WTC11 (cell line): ENCODE measurements at regions not wholly inside any gene's neighbourhood (a gene's known extent, or its start where the extent isn't known, plus 50 kb on each side); places are given as distances from the start of the nearest gene placed in this dataset.

Experiments
- ATAC-seq: fragments of 200-7000 bp; cut with Tn5 transposase; 2 replicates; pipeline ENCODE4 v1.10.0; 2021; ENCODE audit warnings: mild to moderate bottlenecking, moderate library complexity
- CTCF ChIA-PET: fragments of 300-600 bp; sonication (Branson Sonifier 250); formaldehyde crosslinking; loops from one replicate; lab custom pipeline; 2021; ENCODE audit warnings: antibody characterized with exemption; lab: Charles Lee
- POLR2A ChIA-PET: fragments of 350-600 bp; sonication (Branson Sonifier 250); formaldehyde crosslinking; loops from one replicate; lab custom pipeline; 2021; ENCODE audit warnings: antibody characterized with exemption; lab: Charles Lee
- DNase-seq: peaks from one replicate; pipeline ENCODE4 v3.0.0; 2021; ENCODE audit warnings: low spot score
- H3K27ac Mint-ChIP-seq: 2 replicates; pipeline ENCODE4 v1.8.0; 2021; ENCODE audit warnings: mixed read lengths
- H3K27me3 Mint-ChIP-seq: 2 replicates; pipeline ENCODE4 v1.8.0; 2021; ENCODE audit warnings: low read depth, mild to moderate bottlenecking, moderate library complexity, mixed read lengths
- H3K36me3 Mint-ChIP-seq: 2 replicates; pipeline ENCODE4 v1.8.0; 2021; ENCODE audit warnings: mixed read lengths
- H3K4me1 Mint-ChIP-seq: 2 replicates; pipeline ENCODE4 v1.8.0; 2022; ENCODE audit warnings: mixed read lengths
- H3K4me3 Mint-ChIP-seq: 2 replicates; pipeline ENCODE4 v1.8.0; 2021; ENCODE audit warnings: mild to moderate bottlenecking, moderate library complexity, mixed read lengths
- H3K9me3 Mint-ChIP-seq: 2 replicates; pipeline ENCODE4 v1.8.0; 2021; ENCODE audit warnings: mixed read lengths
- ARID4B ChIP-seq: sonication (generic); formaldehyde crosslinking; IDR thresholded peaks from 2 replicates; pipeline ENCODE4 v1.8.0; 2023; ENCODE audit warnings: missing genetic modification reagents, mild to moderate bottlenecking, borderline replicate concordance
- ATF6 ChIP-seq: sonication (generic); formaldehyde crosslinking; IDR thresholded peaks from 2 replicates; pipeline ENCODE4 v1.8.1; 2023; ENCODE audit warnings: mild to moderate bottlenecking, missing genetic modification reagents
- CDX4 ChIP-seq: fragments of 250-450 bp; sonication (Bioruptor Pico); IDR thresholded peaks from 2 replicates; pipeline ENCODE4 v1.9.0; 2021; ENCODE audit warnings: moderate library complexity, mild to moderate bottlenecking, inconsistent platforms, borderline replicate concordance
- E2F5 ChIP-seq: sonication (generic); formaldehyde crosslinking; IDR thresholded peaks from 2 replicates; pipeline ENCODE4 v1.8.1; 2022; ENCODE audit warnings: mild to moderate bottlenecking, moderate library complexity, missing genetic modification reagents
- FOXJ3 ChIP-seq: sonication (generic); formaldehyde crosslinking; IDR thresholded peaks from 2 replicates; pipeline ENCODE4 v1.9.0; 2021; ENCODE audit warnings: missing genetic modification reagents, mild to moderate bottlenecking, borderline replicate concordance
- FOXK1 ChIP-seq: sonication (generic); formaldehyde crosslinking; IDR thresholded peaks from 2 replicates; pipeline ENCODE4 v1.8.0; 2022; ENCODE audit warnings: mild to moderate bottlenecking, moderate library complexity, missing genetic modification reagents
- GTF2I ChIP-seq: fragments of 250-450 bp; sonication (Bioruptor Pico); conservative IDR thresholded peaks from 2 replicates; pipeline ENCODE4 v1.4.0; 2021; ENCODE audit warnings: mild to moderate bottlenecking
- MAX ChIP-seq: sonication (generic); formaldehyde crosslinking; IDR thresholded peaks from 2 replicates; pipeline ENCODE4 v1.8.0; 2022; ENCODE audit warnings: mild to moderate bottlenecking, missing genetic modification reagents
- NFYB ChIP-seq: sonication (generic); formaldehyde crosslinking; conservative IDR thresholded peaks from 2 replicates; pipeline ENCODE4 v1.8.0; 2022; ENCODE audit warnings: low read depth, missing genetic modification reagents
- NR2C2 ChIP-seq: sonication (generic); formaldehyde crosslinking; IDR thresholded peaks from 2 replicates; pipeline ENCODE4 v1.8.0; 2022; ENCODE audit warnings: mild to moderate bottlenecking, missing genetic modification reagents
- RORB ChIP-seq: fragments of 250-450 bp; sonication (Bioruptor Pico); IDR thresholded peaks from 2 replicates; pipeline ENCODE4 v1.9.0; 2021; ENCODE audit warnings: mild to moderate bottlenecking
- SOX15 ChIP-seq: fragments of 250-450 bp; sonication (Bioruptor Pico); IDR thresholded peaks from 2 replicates; pipeline ENCODE4 v1.9.0; 2021; ENCODE audit warnings: mild to moderate bottlenecking
- STAT6 ChIP-seq: sonication (generic); formaldehyde crosslinking; conservative IDR thresholded peaks from 2 replicates; pipeline ENCODE4 v1.8.1; 2023; ENCODE audit warnings: mild to moderate bottlenecking, low read depth, missing genetic modification reagents, moderate library complexity
- TCF7 ChIP-seq: sonication (generic); formaldehyde crosslinking; IDR thresholded peaks from 2 replicates; pipeline ENCODE4 v1.8.0; 2022; ENCODE audit warnings: mild to moderate bottlenecking, low read depth, missing genetic modification reagents, moderate library complexity
- TEAD4 ChIP-seq: sonication (generic); formaldehyde crosslinking; IDR thresholded peaks from 2 replicates; pipeline ENCODE4 v1.8.0; 2022; ENCODE audit warnings: mild to moderate bottlenecking, missing genetic modification reagents
- ZNF423 ChIP-seq: fragments of 250-450 bp; sonication (Bioruptor Pico); IDR thresholded peaks from 2 replicates; pipeline ENCODE4 v2.1.2; 2022; ENCODE audit warnings: mild to moderate bottlenecking, moderate library complexity
- ZNF512 ChIP-seq: sonication (generic); formaldehyde crosslinking; IDR thresholded peaks from 2 replicates; pipeline ENCODE4 v1.8.1; 2022; ENCODE audit warnings: missing genetic modification reagents, borderline replicate concordance

GRCh38 chr9:87306006-87306405, 191.7 kb upstream of the DAPK1 start (continued):
- TF ChIP-seq ATF6: no peak

GRCh38 chr9:87307848-87308247, 189.8 kb upstream of the DAPK1 start:
- ChIA-PET CTCF (interaction anchor here (0.7 to 1.5 kb wide), 2 partner anchors 17 to 360 kb away, joined by 4 read pairs; partner anchors contain the start of gene GAS1), POLR2A (no interaction called here)
- Mint-ChIP-seq H3K27ac (no peak overlapping the region), H3K27me3 (no peaks in the 10 kb centered on the region; the same call in 1 of the 2 replicates), H3K9me3 (no peaks in the 10 kb centered on the region), H3K4me3 (no peak overlapping the region), H3K36me3 (no peaks in the 10 kb centered on the region), H3K4me1 (no peaks in the 10 kb centered on the region)
- DNase-seq: no peak
- ATAC-seq: no peak
- TF ChIP-seq RORB (CRISPR knock-in tag): no peak
- no peak for TF ChIP-seq FOXK1 (CRISPR knock-in tag)
- no peak for TF ChIP-seq ARID4B (CRISPR knock-in tag)
- TF ChIP-seq SOX15 (CRISPR knock-in tag): no peak
- no peak for TF ChIP-seq NR2C2
- TF ChIP-seq TCF7 (CRISPR knock-in tag): no peak
- TF ChIP-seq NFYB: no peak
- TF ChIP-seq ZNF512: no peak
- no peak for TF ChIP-seq GTF2I (CRISPR knock-in tag)
- TF ChIP-seq TEAD4: no peak
- TF ChIP-seq STAT6 (CRISPR knock-in tag): no peak
- no peak for TF ChIP-seq FOXJ3 (CRISPR knock-in tag)
- TF ChIP-seq CDX4 (CRISPR knock-in tag): no peak
- TF ChIP-seq MAX (CRISPR knock-in tag): no peak
- no peak for TF ChIP-seq E2F5 (CRISPR knock-in tag)
- no peak for TF ChIP-seq ZNF423 (CRISPR knock-in tag)
